Activated CD4-positive, CD25-positive, alpha-beta regulatory T cell treated with anti-CD3 and anti-CD28 coated beads, Interleukin-2, amount 50 U/mL, for 24 hours (primary cell): ENCODE measurements at regions not wholly inside any gene's neighbourhood (a gene's known extent, or its start where the extent isn't known, plus 50 kb on each side); places are given as distances from the start of the nearest gene placed in this dataset.
"Not testable (repeated sequence)": the region's sequence is repeated elsewhere in the genome, so short reads cannot be mapped to it uniquely, and the experiment has no call there.

Experiments
- ATAC-seq, 2 donors: fragments of 150-1000 bp; cut with Tn5 transposase; one replicate each; pipeline ENCODE4 v1.10.0; 2021; ENCODE audit warnings: mild to moderate bottlenecking in 1 of 2, moderate library complexity in 1 of 2

DNA sequence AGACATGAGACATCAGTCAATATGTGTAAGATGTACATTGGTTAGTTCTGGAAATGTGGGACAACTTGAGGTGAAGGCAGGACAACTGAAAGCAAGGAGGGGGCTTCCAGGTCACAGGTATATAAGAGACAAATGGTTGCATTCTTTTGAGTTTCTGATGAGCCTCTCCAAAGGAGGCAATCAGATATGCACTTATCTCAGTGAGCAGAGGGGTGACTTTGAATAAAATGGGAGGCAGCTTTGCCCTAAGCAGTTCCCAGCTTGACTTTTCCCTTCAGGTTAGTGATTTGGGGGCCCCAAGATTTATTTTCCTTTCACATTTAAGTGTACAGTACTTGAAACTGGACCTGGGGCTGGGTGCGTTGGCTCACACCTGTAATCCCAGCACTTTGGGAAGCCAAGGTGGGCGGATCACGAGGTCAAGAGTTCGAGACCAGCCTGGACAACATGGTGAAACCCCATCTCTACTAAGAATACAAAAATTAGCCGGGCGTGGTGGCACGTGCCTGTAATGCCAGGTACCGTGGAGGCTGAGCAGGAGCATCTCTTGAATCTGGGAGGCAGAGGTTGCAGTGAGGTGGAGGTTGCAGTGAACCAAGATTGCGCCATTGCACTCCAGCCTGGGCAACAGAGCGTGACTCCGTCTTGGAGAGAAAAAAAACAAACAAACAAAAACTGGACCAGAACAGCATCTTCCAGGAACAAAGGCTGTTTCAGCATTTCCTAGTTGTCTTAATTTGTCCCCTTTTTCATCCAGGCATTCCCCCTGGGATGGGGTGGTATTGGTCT is 130.9 kb upstream of the ZNF746 start:
- not testable (repeated sequence) for ATAC-seq

GRCh38 chr7:149627911-149628310 is 130.3 kb upstream of the ZNF746 start:
- no peak for ATAC-seq

- no peak for ATAC-seq
These were observed 129.4 kb upstream of the ZNF746 start for GRCh38 chr7:149626972-149627371.

DNA sequence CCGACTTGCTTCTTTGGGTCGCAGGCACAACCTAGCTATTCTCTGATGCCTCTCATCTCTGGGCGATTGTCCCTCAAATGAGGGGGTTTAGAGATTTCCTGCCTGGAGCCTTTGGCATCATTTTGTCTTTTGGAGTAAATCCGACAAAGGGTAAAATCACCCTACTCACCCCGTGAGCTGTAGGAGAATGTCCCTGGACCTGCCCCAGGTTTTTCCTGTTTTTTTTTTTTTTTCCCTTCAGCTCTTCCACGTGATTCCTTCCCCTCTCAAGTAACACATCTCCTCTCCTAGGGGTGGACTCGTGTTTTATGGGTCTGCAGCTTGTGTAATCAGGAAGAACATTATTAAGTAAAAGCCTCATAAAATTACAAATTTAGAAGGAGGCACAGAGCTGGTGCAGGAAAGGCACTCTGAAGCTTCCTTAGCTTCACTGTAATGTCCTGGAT is 128.4 kb upstream of the ZNF746 start:
- no peak for ATAC-seq

GRCh38 chr7:149625340-149625946 is 127.8 kb upstream of the ZNF746 start:
- no peak for ATAC-seq

- peak; percentile 82 for ATAC-seq
These were observed 127.1 kb upstream of the ZNF746 start for GRCh38 chr7:149624419-149625339.

- ATAC-seq: peak; percentile 6 to 7
These were observed 126.4 kb upstream of the ZNF746 start for GRCh38 chr7:149624006-149624405.

GRCh38 chr7:149623262-149623997 is 125.8 kb upstream of the ZNF746 start:
- ATAC-seq: not testable (repeated sequence)

- no peak for ATAC-seq
These were observed 125.0 kb upstream of the ZNF746 start for GRCh38 chr7:149622444-149623210.

- peak; percentile 59 to 63 for ATAC-seq
These were observed 124.2 kb upstream of the ZNF746 start for GRCh38 chr7:149621776-149622175.

DNA sequence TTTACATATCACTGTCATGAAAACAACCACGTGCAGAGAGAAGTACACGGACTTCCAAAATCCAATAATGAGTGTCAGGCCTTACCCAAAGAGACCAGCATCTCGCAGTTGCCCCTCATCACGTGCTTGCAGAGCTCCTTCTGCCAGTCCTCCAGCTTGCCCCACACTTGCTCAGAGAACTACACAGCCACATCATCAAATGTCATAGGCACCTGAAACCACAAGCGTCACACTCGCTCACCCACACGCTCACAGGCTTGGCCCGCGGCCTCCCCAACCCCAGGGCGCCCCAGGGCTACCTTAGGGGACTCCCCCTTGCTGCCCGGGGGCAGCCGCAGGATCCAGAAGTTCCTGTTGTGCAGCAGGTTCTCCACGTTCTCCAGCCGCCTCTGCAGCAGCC is 123.4 kb upstream of the ZNF746 start:
- peak; percentile 66 to 71 for ATAC-seq

DNA sequence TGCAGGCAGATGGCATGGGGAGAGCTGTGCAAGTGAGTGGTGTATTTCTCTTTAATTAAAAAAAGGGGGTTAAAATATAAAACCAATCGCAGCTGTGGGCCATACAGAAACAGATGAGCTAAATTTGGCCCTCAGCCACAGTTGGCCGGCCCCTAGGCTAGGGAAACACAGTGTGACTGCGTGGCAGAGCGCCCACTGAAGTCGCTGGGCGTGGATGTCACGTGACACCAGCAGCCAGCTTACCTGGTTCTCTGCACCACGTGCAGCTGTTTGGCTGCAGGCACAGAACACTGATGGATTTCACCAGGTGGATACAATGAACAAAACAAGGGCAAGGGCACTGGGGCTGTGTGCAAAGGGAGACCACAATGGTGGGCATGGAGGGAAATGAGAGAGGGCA is 119.3 kb upstream of the ZNF746 start:
- no peak for ATAC-seq

- no peak for ATAC-seq
These were observed 118.2 kb upstream of the ZNF746 start for GRCh38 chr7:149615690-149616270.

- ATAC-seq: no peak
These were observed 112.9 kb upstream of the ZNF746 start for GRCh38 chr7:149610441-149611011.

DNA sequence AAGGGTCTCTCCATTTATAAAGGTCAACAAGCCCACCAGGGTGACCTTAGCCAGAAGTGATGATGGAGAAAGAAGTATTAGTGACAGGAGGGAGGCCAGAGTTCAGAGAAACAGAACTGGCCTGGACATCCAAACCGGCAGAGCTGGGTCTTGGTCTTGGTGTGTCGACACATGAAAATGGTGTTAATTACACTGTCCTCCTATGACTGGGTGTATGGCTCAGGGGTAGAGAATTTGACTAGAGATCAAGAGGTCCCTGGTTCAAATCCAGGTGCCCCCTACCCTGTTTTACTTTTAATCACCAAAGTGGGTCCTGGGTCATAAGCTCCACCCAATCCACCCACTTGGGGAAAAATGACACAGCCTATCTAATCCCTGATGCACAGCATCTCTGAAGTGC is 110.6 kb upstream of the ZNF746 start:
- ATAC-seq: no peak

DNA sequence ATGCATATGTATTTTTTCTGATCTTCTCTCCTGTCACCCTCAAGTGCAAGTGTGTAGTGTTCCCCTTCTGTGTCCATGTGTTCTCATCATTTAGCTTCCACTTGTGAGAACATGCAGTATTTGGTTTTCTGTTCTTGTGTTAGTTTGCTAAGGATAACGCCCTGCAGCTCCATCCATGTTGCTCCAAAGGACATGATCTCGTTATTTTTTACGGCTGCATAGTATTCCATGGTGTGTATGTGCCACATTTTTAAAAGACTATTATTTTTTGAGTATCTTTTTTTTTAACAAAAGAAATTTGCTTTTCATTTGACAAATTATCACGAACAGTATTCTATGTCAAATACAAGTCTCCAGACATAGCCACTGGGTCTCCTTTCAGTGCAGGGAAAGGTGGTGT is 110.1 kb upstream of the ZNF746 start:
- ATAC-seq: no peak

GRCh38 chr7:149606826-149607225 is 109.2 kb upstream of the ZNF746 start:
- ATAC-seq: no peak

DNA sequence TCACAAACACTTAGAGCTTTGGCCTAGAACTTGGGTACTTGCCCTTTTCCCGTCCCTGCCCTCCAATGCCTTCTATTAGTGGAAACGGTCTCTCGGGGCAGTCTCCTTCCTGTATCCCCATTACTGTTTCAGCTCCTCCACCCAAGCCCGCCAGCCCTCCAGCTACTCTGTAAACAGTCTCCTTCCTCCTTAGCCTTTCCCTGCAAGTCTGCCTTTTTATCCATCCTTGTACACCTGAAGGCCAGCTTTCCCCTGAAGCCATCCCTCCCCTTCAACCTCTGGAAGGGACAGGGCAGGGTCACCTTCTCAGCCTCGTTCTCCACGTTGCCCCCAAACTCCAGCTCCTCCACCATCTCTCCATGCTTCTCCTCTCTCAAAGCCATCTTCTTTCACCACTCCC is 108.1 kb upstream of the ZNF746 start:
- no peak for ATAC-seq

GRCh38 chr7:149604521-149604920 is 106.9 kb upstream of the ZNF746 start:
- no peak for ATAC-seq

GRCh38 chr7:149600669-149601330 is 103.2 kb upstream of the ZNF746 start:
- ATAC-seq: peak; percentile 93 to 97
